ENCODE measurements at regions not wholly inside any gene's neighbourhood (a gene's known extent, or its start where the extent isn't known, plus 50 kb on each side); places are given as distances from the start of the nearest gene placed in this dataset.

DNA sequence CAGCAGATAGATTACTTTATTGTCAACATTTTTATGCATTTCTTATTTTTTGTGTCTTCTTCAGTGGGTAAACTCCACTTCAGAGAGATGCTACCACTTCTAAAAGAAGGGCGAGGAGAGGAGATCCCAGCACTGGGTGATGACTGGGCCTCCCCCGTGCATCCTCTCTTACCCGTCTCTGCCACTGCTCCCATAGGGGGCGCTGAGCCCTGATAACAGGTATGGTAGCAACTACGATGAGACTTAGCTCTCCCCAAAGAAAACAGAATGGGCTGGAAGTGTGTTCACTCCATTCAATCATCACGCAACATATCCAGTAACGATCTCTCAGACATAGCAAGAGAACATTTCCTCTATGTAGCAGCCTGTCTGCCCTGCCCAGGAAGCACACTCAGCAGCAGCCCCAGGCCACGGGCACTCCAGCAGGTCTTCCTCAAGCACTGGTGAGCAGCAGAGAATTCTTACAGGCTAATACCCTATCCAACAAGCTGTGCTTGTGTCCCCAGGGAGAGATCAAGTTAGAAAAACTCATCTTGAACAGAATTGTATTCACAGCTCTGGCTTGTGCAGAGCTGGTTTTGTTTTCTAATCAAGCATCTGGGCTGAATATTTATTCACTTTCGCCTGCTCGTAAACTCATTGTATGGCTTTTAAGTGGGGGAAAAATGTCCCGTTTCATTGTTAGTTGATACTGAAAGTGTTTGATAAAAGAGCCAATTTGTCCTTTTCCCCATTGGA, 533.1 kb upstream of the CDH4 start:
- DNase-seq (ENCODE audit: low spot score in 2 of 2), result no peak
- intact Hi-C loops (cut with DNase I; ENCODE audit: low total_unique reads), result no loop called here
- H3K4me3 ChIP-seq (ENCODE audit: low read depth, poor library complexity, severe bottlenecking), result no peak overlapping the region
- 49 to 53% methylated on average over 11 of the region's 11 CpGs for WGBS, 2 donors
- TF ChIP-seq POLR2A (IDR thresholded peaks at IDR 0.05), result no peak
- TF ChIP-seq, protein P1, sequence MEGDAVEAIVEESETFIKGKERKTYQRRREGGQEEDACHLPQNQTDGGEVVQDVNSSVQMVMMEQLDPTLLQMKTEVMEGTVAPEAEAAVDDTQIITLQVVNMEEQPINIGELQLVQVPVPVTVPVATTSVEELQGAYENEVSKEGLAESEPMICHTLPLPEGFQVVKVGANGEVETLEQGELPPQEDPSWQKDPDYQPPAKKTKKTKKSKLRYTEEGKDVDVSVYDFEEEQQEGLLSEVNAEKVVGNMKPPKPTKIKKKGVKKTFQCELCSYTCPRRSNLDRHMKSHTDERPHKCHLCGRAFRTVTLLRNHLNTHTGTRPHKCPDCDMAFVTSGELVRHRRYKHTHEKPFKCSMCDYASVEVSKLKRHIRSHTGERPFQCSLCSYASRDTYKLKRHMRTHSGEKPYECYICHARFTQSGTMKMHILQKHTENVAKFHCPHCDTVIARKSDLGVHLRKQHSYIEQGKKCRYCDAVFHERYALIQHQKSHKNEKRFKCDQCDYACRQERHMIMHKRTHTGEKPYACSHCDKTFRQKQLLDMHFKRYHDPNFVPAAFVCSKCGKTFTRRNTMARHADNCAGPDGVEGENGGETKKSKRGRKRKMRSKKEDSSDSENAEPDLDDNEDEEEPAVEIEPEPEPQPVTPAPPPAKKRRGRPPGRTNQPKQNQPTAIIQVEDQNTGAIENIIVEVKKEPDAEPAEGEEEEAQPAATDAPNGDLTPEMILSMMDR (IDR thresholded peaks at IDR 0.05), result no peak

DNA sequence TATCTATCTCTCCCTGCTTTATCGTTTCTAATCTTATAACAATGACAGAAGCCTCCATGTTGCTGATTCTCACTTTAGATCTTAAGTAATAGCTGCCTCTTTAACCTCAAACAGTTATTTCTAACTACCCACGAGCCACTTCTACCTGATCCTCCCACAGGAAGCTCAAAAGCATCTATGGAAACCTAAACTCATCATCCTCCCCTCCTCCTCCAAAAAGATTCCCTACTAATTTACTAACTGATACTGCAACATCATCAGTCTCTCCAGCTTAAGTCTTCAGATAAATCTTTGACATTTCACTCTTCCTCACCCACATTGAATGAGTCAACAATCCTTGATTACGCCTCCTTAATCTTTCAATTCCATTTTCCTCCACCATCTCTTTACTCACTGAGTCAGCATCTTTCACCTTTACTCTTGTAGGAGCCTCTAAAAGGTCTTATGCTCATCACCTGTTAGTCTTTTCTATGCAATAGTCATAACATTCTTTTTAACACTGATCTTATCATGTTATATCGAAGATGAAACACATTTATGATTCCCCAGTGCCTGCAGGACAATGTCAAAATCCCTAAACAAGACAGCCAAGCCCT, 526.7 kb upstream of the CDH4 start:
- H3K4me3 ChIP-seq (ENCODE audit: low read depth, poor library complexity, severe bottlenecking), result no peak overlapping the region
- no peak for DNase-seq (ENCODE audit: low spot score in 2 of 2)
- WGBS, 2 donors, result 64 to 66% methylated on average over 4 of the region's 4 CpGs
- TF ChIP-seq, protein P1 (IDR thresholded peaks at IDR 0.05), result no peak
- no peak for TF ChIP-seq POLR2A (IDR thresholded peaks at IDR 0.05)
- intact Hi-C loops (cut with DNase I; ENCODE audit: low total_unique reads), result no loop called here

DNA sequence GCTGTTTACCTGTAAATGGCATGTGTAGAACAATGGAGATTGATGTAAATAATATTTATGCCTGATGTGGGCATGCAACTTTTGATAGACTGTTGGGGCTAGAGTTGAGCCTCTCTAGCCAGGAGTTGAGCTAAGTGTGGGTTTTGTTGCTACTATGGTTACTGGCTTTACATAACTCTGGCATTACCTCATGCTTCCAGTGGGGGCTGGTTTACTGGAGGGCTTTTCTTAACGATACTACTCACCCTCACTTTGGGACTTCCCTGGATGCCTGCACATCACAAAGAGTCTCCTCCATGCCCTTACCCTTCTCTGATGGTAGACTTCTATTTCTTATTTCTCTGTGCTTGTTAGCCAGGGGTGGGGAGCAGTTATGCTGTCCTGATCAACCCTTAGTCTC, 524.6 kb upstream of the CDH4 start:
- H3K4me3 ChIP-seq (ENCODE audit: low read depth, poor library complexity, severe bottlenecking), result no peak overlapping the region
- WGBS, 2 donors, result 30 to 42% methylated on average over 1 of the region's 1 CpG
- DNase-seq (ENCODE audit: low spot score in 2 of 2), result no peak
- intact Hi-C loops (cut with DNase I; ENCODE audit: low total_unique reads), result no loop called here
- TF ChIP-seq, protein P1 (IDR thresholded peaks at IDR 0.05), result no peak
- TF ChIP-seq POLR2A (IDR thresholded peaks at IDR 0.05), result no peak

DNA sequence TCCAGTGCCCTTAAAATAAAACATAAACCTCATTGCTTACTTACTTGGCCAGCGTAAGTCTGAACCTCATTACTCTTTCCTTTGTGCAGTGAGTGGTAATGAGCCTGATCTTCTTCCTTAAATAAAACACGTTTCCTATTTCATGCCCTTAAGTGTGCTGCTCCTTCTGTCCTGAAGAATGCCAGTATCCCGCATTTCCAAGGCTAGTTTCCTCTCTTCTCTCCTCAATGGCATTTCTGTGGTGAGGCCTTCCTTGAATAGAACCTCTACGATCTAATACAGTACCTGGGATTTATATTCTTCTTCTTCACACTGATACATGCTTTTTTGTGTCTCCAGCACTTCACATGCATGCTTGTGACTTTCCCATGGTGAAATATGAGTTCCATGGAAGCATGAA, 523.4 kb upstream of the CDH4 start:
- no peak for TF ChIP-seq POLR2A (IDR thresholded peaks at IDR 0.05)
- WGBS, 2 donors, result 71 to 77% methylated on average over 4 of the region's 4 CpGs

DNA sequence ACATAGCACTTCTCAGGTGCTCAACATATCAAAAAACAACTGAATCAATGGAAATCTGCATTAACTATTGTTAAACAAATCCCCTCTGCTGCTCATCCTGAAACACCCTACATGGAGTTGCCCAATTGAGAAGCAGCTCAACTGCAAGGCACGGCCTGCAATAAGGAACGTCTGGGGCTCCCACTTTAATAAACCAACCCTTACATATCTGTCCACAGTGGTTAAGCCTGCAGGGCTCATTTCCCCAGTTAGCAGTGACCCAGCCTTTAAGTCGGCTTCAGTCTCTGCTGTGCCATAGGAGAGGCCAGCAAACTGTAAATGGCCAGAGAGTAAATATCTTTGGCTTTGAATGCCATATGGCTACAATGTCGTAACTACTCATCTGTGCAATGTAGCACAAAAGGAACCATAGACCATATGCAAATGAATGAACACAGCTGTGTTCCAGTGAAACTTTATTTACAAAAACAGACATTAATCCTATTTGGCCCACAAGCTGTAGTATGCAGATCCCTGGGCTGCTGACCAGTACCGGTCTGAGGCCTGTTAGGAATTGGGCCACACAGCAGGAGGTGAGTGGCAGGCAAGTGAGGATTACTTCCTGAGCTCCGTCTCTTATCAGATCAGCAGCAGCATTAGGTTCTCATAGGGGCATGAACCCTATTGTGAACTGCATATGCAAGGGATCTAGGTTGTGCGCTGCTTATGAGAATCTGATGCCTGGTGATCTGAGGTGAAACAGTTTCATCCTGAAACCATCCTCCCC, 522.7 kb upstream of the CDH4 start:
- TF ChIP-seq, protein P1 (IDR thresholded peaks at IDR 0.05), result no peak
- no peak for TF ChIP-seq POLR2A (IDR thresholded peaks at IDR 0.05)
- WGBS, 2 donors, result 75 to 78% methylated on average over 6 to 7 of the region's 7 CpGs
- no peak for DNase-seq (ENCODE audit: low spot score in 2 of 2)
- intact Hi-C loops (cut with DNase I; ENCODE audit: low total_unique reads), result no loop called here
- H3K4me3 ChIP-seq (ENCODE audit: low read depth, poor library complexity, severe bottlenecking), result no peak overlapping the region

More for the DNA sequence above, 523.4 kb upstream of the CDH4 start:
- H3K4me3 ChIP-seq (ENCODE audit: low read depth, poor library complexity, severe bottlenecking), result no peak overlapping the region
- intact Hi-C loops (cut with DNase I; ENCODE audit: low total_unique reads), result no loop called here
- DNase-seq (ENCODE audit: low spot score in 2 of 2), result no peak

DNA sequence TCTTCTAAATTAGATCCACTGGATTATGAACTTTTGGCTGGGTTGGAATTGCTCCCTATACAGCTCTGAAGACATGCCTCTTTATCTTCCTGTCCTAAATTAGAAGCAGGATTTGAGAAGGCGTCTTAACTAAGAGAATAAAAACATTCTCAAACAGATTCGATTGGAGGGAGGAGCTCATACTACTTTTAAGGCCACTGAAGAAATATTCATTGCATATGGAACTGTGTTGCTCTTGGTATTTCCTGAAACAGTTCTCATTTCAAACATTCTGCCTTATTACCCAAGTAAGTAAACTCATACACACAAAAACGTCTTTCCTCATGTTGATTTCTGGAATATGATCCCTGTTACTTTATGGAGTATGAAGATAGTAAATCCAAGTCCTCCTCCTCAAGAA, 519.7 kb upstream of the CDH4 start:
- no peak for TF ChIP-seq POLR2A (IDR thresholded peaks at IDR 0.05)
- TF ChIP-seq, protein P1 (IDR thresholded peaks at IDR 0.05), result no peak
- no peak for DNase-seq (ENCODE audit: low spot score in 2 of 2)
- intact Hi-C loops (cut with DNase I; ENCODE audit: low total_unique reads), result no loop called here
- no peak overlapping the region for H3K4me3 ChIP-seq (ENCODE audit: low read depth, poor library complexity, severe bottlenecking)
- WGBS, 2 donors, result 30 to 40% methylated on average over 3 of the region's 3 CpGs

Data from lower leg skin (tissue), 4 donors.